ENCODE measurements at regions not wholly inside any gene's neighbourhood (a gene's known extent, or its start where the extent isn't known, plus 50 kb on each side); places are given as distances from the start of the nearest gene placed in this dataset.

GRCh38 chr14:66216763-66217162, 269.4 kb upstream of the CCDC196 start:
- H3K9me3 ChIP-seq (replicated peaks in 1 of 3): peaks cover 0 to 6% (median 0%) of the 10 kb centered on the region in 3 donors
- WGBS, 4 donors: 56 to 95% (median 94%) methylated on average over 1 of the region's 1 CpG
- no peaks in the 10 kb centered on the region for H3K4me1 ChIP-seq (replicated peaks in 1 of 2)
- H3K36me3 ChIP-seq (replicated peaks in 1 of 2): no peaks in the 10 kb centered on the region
- H3K27ac ChIP-seq: no peak overlapping the region
- intact Hi-C loops (cut with DNase I): no loop called here
- H3K27me3 ChIP-seq: no peaks in the 10 kb centered on the region
- TF ChIP-seq POLR2A (IDR thresholded peaks at IDR 0.05) (no peak), CTCF (IDR thresholded peaks at IDR 0.05) (no peak)
- DNase-seq: no peak
- no peak overlapping the region for H3K4me3 ChIP-seq

- intact Hi-C loops (cut with DNase I): no loop called here
- Histone ChIP-seq H3K27me3 (no peaks in the 10 kb centered on the region), H3K4me3 (no peak overlapping the region), H3K4me1 (replicated peaks in 1 of 2) (no peaks in the 10 kb centered on the region), H3K27ac (no peak overlapping the region), H3K36me3 (replicated peaks in 1 of 2) (no peaks in the 10 kb centered on the region), H3K9me3 (replicated peaks in 1 of 3) (peaks cover 0 to 6% (median 0%) of the 10 kb centered on the region in 3 donors)
- DNase-seq: no peak
- WGBS, 4 donors: 79 to 86% (median 82%) methylated on average over 3 of the region's 3 CpGs
- no peak for TF ChIP-seq CTCF (IDR thresholded peaks at IDR 0.05)
- no peak for TF ChIP-seq POLR2A (IDR thresholded peaks at IDR 0.05)
These were observed 266.3 kb upstream of the CCDC196 start for GRCh38 chr14:66219886-66220285.

GRCh38 chr14:66224492-66225178, 261.5 kb upstream of the CCDC196 start:
- H3K9me3 ChIP-seq (replicated peaks in 1 of 3): no peaks in the 10 kb centered on the region
- 74 to 92% (median 89%) methylated on average over 4 to 5 of the region's 5 CpGs for WGBS, 4 donors
- H3K4me3 ChIP-seq: no peak overlapping the region
- no peaks in the 10 kb centered on the region for H3K36me3 ChIP-seq (replicated peaks in 1 of 2)
- H3K4me1 ChIP-seq (replicated peaks in 1 of 2): no peaks in the 10 kb centered on the region
- intact Hi-C loops (cut with DNase I): no loop called here
- H3K27me3 ChIP-seq: no peaks in the 10 kb centered on the region
- TF ChIP-seq POLR2A (IDR thresholded peaks at IDR 0.05): no peak
- no peak for TF ChIP-seq CTCF (IDR thresholded peaks at IDR 0.05)
- H3K27ac ChIP-seq: no peak overlapping the region
- no peak for DNase-seq

GRCh38 chr14:66225337-66225736, 260.8 kb upstream of the CCDC196 start:
- H3K4me3 ChIP-seq: no peak overlapping the region
- no peak overlapping the region for H3K27ac ChIP-seq
- no peaks in the 10 kb centered on the region for H3K27me3 ChIP-seq
- no peak for DNase-seq
- TF ChIP-seq POLR2A (IDR thresholded peaks at IDR 0.05) (no peak), CTCF (IDR thresholded peaks at IDR 0.05) (no peak)
- intact Hi-C loops (cut with DNase I): no loop called here
- no peaks in the 10 kb centered on the region for H3K4me1 ChIP-seq (replicated peaks in 1 of 2)
- no peaks in the 10 kb centered on the region for H3K36me3 ChIP-seq (replicated peaks in 1 of 2)
- no peaks in the 10 kb centered on the region for H3K9me3 ChIP-seq (replicated peaks in 1 of 3)
